H1 (cell line): ENCODE measurements at regions not wholly inside any gene's neighbourhood (a gene's known extent, or its start where the extent isn't known, plus 50 kb on each side); places are given as distances from the start of the nearest gene placed in this dataset.

Source experiments
- ATF2 ChIP-seq: IDR thresholded peaks from 2 replicates; pipeline ENCODE4 v1.6.1; 2012; ENCODE audit warnings: low read length, inconsistent platforms
- ATF3 ChIP-seq: IDR thresholded peaks from 2 replicates; pipeline ENCODE4 v1.6.1; 2011; ENCODE audit warnings: low read depth, mild to moderate bottlenecking, low read length; ENCODE audit not compliant: insufficient read depth
- BCL11A ChIP-seq, 2 experiments: IDR thresholded peaks; one replicate each; pipeline ENCODE4 v1.6.1; 2011; ENCODE audit warnings: low read depth in 2 of 2, low read length in 2 of 2, mild to moderate bottlenecking in 2 of 2
- CBX8 ChIP-seq: fragments of 300-800, 300-1000 bp; sonication (generic); IDR thresholded peaks from 2 replicates; pipeline ENCODE4 v1.7.1; 2016; ENCODE audit warnings: low read depth, low read length, borderline replicate concordance
- CEBPB ChIP-seq: IDR thresholded peaks from 2 replicates; pipeline ENCODE4 v1.6.1; 2012; ENCODE audit warnings: low read depth, low read length
- CHD2 ChIP-seq: IDR thresholded peaks from 2 replicates; pipeline ENCODE4 v1.6.1; 2012; ENCODE audit warnings: low read length, improper control_type of control experiment
- CTBP2 ChIP-seq: IDR thresholded peaks from 2 replicates; pipeline ENCODE4 v1.7.0; 2011; ENCODE audit warnings: borderline replicate concordance, mild to moderate bottlenecking, moderate library complexity, mixed read lengths, low read length; ENCODE audit not compliant: insufficient read depth, insufficient read length
- EGR1 ChIP-seq: IDR thresholded peaks from 2 replicates; pipeline ENCODE4 v1.6.1; 2011; ENCODE audit warnings: low read depth, low read length, borderline replicate concordance
- EP300 ChIP-seq, 2 experiments: IDR thresholded peaks; 1 replicate in 1 of 2; 2 replicates in 1 of 2; pipeline ENCODE4 v1.6.1; 2011 to 2012; ENCODE audit warnings: low read depth in 2 of 2, low read length in 2 of 2, mild to moderate bottlenecking in 2 of 2, borderline replicate concordance in 1 of 2, inconsistent platforms in 1 of 2, moderate library complexity in 1 of 2
- GTF2F1 ChIP-seq: IDR thresholded peaks from 2 replicates; pipeline ENCODE4 v1.6.1; 2012; ENCODE audit warnings: low read depth, low read length, improper control_type of control experiment, borderline replicate concordance
- HDAC2 ChIP-seq, 2 experiments: fragments of 300-600 bp in 1 of 2; sonication (generic) in 1 of 2; IDR thresholded peaks; 2 replicates each; pipeline ENCODE4 v1.6.1; 2011 to 2012; ENCODE audit warnings: low read depth in 2 of 2, low read length in 2 of 2, mild to moderate bottlenecking in 2 of 2, moderate library complexity in 2 of 2, borderline replicate concordance in 1 of 2, inconsistent platforms in 1 of 2
- HDAC6 ChIP-seq: IDR thresholded peaks from one replicate; pipeline ENCODE4 v1.7.1; 2012; ENCODE audit warnings: low read depth, mild to moderate bottlenecking, inconsistent platforms, low read length, moderate library complexity
- KDM1A ChIP-seq: fragments of 200-600, 300-600 bp; sonication (generic); IDR thresholded peaks from 2 replicates; pipeline ENCODE4 v1.7.1; 2016; ENCODE audit warnings: mild to moderate bottlenecking, low read length, borderline replicate concordance
- MAFK ChIP-seq: IDR thresholded peaks from 2 replicates; pipeline ENCODE4 v1.6.1; 2012; ENCODE audit warnings: low read depth, mild to moderate bottlenecking, improper control_type of control experiment, low read length
- MAX ChIP-seq: IDR thresholded peaks from 2 replicates; pipeline ENCODE4 v1.6.1; 2012; ENCODE audit warnings: inconsistent platforms
- NRF1 ChIP-seq: IDR thresholded peaks from 2 replicates; pipeline ENCODE4 v1.6.1; 2011; ENCODE audit warnings: mild to moderate bottlenecking, low read depth, low read length, improper control_type of control experiment
- POLR2A ChIP-seq, 2 experiments: IDR thresholded peaks; 1 replicate in 1 of 2; 2 replicates in 1 of 2; pipeline ENCODE4 v1.6.1; 2011; ENCODE audit warnings: low read depth in 2 of 2, low read length in 2 of 2, mild to moderate bottlenecking in 2 of 2; ENCODE audit errors: control extremely low read depth in 1 of 2
- RBBP5 ChIP-seq: IDR thresholded peaks from 2 replicates; pipeline ENCODE4 v1.7.1; 2012; ENCODE audit warnings: low read depth, mild to moderate bottlenecking, inconsistent platforms, low read length, moderate library complexity, borderline replicate concordance
- RNF2 ChIP-seq: fragments of 200-900, 300-1000 bp; sonication (generic); IDR thresholded peaks from 2 replicates; pipeline ENCODE4 v1.7.1; 2016; ENCODE audit warnings: borderline replicate concordance, low read depth, mild to moderate bottlenecking, antibody characterized with exemption, low read length; ENCODE audit not compliant: poor library complexity, severe bottlenecking; ENCODE audit errors: missing control alignments
- SAP30 ChIP-seq: fragments of 300-600 bp; sonication (generic); IDR thresholded peaks from 2 replicates; pipeline ENCODE4 v1.7.1; 2012; ENCODE audit warnings: low read length, moderate library complexity, mild to moderate bottlenecking, inconsistent platforms; ENCODE audit not compliant: insufficient read depth, insufficient replicate concordance
- SIRT6 ChIP-seq: IDR thresholded peaks from one replicate; pipeline ENCODE4 v1.7.1; 2012; ENCODE audit warnings: low read length, inconsistent platforms
- SP4 ChIP-seq: IDR thresholded peaks from 2 replicates; pipeline ENCODE4 v1.6.1; 2012; ENCODE audit warnings: low read length, inconsistent platforms

- no peak for TF ChIP-seq EP300 (IDR thresholded peaks at IDR 0.05; ENCODE audit: borderline replicate concordance in 1 of 2, low read depth in 2 of 2, low read length in 2 of 2)
- no peak for TF ChIP-seq CEBPB
- no peak for TF ChIP-seq CHD2
- no peak for TF ChIP-seq MAX
- TF ChIP-seq HDAC6 = no peak
- TF ChIP-seq RBBP5 = no peak
- no peak for TF ChIP-seq CBX8
- no peak for TF ChIP-seq NRF1
- TF ChIP-seq SAP30 = no peak
- no peak for TF ChIP-seq GTF2F1
- TF ChIP-seq EGR1 = no peak
- no peak for TF ChIP-seq SP4
- no peak for TF ChIP-seq HDAC2 (IDR thresholded peaks at IDR 0.05; ENCODE audit: borderline replicate concordance in 1 of 2, low read depth in 2 of 2, low read length in 2 of 2)
- TF ChIP-seq BCL11A (IDR thresholded peaks at IDR 0.05; ENCODE audit: low read depth in 2 of 2, low read length in 2 of 2) = no peak
- no peak for TF ChIP-seq MAFK
- no peak for TF ChIP-seq CTBP2
- no peak for TF ChIP-seq RNF2
- TF ChIP-seq KDM1A = no peak
- no peak for TF ChIP-seq SIRT6
- no peak for TF ChIP-seq POLR2A (IDR thresholded peaks at IDR 0.05; ENCODE audit: control extremely low read depth in 1 of 2, low read depth in 2 of 2, low read length in 2 of 2)
- TF ChIP-seq ATF2 = no peak
- TF ChIP-seq ATF3 = peak; percentile 50; the same call in 1 of the 2 replicates
Observed at GRCh38 chr9:126558051-126558665, 55.6 kb upstream of the LMX1B start (continued).
